ENCODE measurements at regions not wholly inside any gene's neighbourhood (a gene's known extent, or its start where the extent isn't known, plus 50 kb on each side); places are given as distances from the start of the nearest gene placed in this dataset.
"Not testable (repeated sequence)": the region's sequence is repeated elsewhere in the genome, so short reads cannot be mapped to it uniquely, and the experiment has no call there.

DNA sequence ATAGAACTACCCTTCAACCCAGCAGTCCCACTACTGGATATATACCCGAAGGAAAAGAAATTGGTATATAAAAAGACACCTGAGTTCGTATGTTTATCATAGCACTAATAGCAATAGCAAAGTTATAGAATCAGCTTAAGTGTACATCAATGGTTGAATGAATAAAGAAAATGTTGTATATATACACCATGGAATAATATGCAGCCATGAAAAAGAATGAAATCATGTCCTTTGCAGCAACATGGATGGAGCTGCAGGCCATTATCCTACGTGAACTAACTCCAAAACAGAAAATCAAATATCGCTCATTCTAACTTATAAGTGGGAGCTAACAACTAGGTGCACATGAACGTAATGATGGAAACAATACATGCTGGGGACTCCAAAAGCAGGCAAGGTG is 143.5 kb upstream of the GK2 start:
- in situ Hi-C loops (cut with MboI; ENCODE audit: low sequenced_read_pairs, unreplicated experiment), result no loop called here
- no peak for DNase-seq (ENCODE audit: low spot score)
- TF ChIP-seq, protein P1, sequence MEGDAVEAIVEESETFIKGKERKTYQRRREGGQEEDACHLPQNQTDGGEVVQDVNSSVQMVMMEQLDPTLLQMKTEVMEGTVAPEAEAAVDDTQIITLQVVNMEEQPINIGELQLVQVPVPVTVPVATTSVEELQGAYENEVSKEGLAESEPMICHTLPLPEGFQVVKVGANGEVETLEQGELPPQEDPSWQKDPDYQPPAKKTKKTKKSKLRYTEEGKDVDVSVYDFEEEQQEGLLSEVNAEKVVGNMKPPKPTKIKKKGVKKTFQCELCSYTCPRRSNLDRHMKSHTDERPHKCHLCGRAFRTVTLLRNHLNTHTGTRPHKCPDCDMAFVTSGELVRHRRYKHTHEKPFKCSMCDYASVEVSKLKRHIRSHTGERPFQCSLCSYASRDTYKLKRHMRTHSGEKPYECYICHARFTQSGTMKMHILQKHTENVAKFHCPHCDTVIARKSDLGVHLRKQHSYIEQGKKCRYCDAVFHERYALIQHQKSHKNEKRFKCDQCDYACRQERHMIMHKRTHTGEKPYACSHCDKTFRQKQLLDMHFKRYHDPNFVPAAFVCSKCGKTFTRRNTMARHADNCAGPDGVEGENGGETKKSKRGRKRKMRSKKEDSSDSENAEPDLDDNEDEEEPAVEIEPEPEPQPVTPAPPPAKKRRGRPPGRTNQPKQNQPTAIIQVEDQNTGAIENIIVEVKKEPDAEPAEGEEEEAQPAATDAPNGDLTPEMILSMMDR (IDR thresholded peaks at IDR 0.05; ENCODE audit: borderline replicate concordance, control extremely low read depth, extremely low read depth, insufficient read depth, missing control alignments), result no peak

DNA sequence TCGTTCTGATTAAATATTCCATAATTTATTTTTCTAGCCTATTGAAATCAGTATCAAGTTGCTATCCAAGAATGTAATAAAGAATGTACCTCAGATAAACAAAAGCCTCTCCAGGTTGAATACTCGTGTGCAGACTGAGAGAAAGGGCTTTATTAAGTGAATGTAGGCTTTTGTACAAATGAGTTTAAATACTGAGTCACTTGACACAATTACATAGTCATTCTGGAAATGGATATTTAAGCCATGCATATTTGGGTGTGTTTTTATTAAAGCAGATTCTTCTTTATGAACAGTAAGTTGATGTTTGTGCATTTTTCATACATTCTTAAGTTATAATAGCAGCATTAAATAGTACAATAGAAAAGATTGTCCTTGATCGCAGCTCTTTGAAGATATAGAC is 139.8 kb upstream of the GK2 start:
- TF ChIP-seq, protein P1 (IDR thresholded peaks at IDR 0.05; ENCODE audit: borderline replicate concordance, control extremely low read depth, extremely low read depth, insufficient read depth, missing control alignments), result no peak
- no peak for DNase-seq (ENCODE audit: low spot score)
- in situ Hi-C loops (cut with MboI; ENCODE audit: low sequenced_read_pairs, unreplicated experiment), result no loop called here

DNA sequence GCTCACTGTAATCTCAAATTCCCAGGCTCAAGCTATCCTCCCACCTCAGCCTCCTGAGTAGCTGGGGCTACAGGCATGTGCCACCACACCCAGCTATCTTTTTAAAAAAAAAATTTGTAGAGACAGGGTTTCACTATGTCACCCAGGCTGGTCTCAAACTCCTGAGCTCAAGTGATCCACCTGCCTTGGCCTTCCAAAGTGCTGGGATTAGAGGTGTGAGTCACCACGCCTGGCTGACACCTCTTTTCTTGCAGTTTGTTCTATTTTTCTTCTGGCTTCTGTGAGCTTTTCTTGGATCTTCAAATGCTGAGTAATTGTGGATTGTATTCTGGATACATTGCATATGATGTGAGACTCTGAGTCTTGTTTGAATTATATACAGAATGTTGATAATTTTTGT is 137.3 kb upstream of the GK2 start:
- DNase-seq (ENCODE audit: low spot score); in situ Hi-C loops (cut with MboI; ENCODE audit: low sequenced_read_pairs, unreplicated experiment): not testable (repeated sequence)

DNA sequence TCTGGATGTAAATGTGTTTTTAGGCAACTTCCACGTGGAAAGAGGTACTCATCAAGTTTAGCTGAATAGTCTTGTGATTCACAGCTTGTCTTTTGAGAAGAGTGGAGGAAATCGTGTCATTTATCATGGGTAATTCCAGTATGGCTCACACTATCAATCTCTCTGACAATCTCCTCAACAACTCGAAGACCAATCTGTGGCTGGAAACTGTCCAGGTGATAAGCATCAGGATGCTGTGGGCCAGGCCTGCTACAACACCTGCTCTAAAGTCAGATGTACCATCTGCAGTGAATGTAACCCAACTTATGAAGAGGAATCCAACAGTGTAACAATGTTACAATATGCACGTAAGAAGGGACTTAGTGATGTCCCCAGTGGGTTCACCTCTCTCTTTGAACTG is 132.1 kb upstream of the GK2 start:
- in situ Hi-C loops (cut with MboI; ENCODE audit: low sequenced_read_pairs, unreplicated experiment), result no loop called here
- TF ChIP-seq, protein P1 (IDR thresholded peaks at IDR 0.05; ENCODE audit: borderline replicate concordance, control extremely low read depth, extremely low read depth, insufficient read depth, missing control alignments), result no peak
- no peak for DNase-seq (ENCODE audit: low spot score)

DNA sequence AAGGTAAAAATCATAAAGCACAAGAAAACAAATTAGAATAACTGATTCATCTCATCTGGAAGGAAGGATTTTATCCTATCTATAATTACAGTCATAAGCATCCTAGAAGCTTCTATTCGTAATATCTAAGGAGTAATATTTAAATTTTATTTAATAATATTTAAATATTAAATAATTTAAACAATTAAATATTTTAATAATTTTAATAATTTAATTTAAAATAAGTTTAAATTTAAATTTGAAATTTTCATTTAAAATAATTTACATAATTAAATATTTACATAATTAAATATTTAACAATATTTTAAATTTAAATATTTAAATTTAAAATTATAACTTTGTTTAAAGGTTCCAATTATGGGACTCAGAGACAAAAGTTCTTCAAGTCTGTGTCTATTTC is 127.5 kb upstream of the GK2 start:
- TF ChIP-seq, protein P1 (IDR thresholded peaks at IDR 0.05; ENCODE audit: borderline replicate concordance, control extremely low read depth, extremely low read depth, insufficient read depth, missing control alignments), result no peak
- DNase-seq (ENCODE audit: low spot score), result no peak
- in situ Hi-C loops (cut with MboI; ENCODE audit: low sequenced_read_pairs, unreplicated experiment), result no loop called here

DNA sequence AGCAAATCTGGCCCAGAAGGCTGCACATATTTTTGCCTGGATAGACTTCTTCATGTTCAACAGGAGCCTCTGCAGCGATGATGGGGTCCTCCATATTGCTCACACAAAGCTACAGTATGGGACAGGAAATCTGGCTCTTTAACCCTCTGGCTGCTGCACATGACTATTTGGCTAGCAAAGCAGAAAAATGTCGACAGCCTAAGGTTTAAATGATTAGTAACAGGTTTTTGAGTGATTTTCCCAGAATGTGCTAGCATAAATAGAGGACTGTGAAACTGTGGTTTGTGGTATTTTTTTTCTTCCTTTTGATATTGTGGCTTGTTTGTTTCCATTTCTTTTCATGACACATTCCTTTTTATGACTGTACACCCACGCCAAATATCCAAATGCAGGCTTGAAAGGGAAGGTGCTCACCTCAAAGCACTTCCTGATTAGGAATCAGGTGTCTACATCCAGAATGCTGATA is 120.2 kb upstream of the GK2 start:
- in situ Hi-C loops (cut with MboI; ENCODE audit: low sequenced_read_pairs, unreplicated experiment), result no loop called here
- no peak for DNase-seq (ENCODE audit: low spot score)
- TF ChIP-seq, protein P1 (IDR thresholded peaks at IDR 0.05; ENCODE audit: borderline replicate concordance, control extremely low read depth, extremely low read depth, insufficient read depth, missing control alignments), result no peak

DNA sequence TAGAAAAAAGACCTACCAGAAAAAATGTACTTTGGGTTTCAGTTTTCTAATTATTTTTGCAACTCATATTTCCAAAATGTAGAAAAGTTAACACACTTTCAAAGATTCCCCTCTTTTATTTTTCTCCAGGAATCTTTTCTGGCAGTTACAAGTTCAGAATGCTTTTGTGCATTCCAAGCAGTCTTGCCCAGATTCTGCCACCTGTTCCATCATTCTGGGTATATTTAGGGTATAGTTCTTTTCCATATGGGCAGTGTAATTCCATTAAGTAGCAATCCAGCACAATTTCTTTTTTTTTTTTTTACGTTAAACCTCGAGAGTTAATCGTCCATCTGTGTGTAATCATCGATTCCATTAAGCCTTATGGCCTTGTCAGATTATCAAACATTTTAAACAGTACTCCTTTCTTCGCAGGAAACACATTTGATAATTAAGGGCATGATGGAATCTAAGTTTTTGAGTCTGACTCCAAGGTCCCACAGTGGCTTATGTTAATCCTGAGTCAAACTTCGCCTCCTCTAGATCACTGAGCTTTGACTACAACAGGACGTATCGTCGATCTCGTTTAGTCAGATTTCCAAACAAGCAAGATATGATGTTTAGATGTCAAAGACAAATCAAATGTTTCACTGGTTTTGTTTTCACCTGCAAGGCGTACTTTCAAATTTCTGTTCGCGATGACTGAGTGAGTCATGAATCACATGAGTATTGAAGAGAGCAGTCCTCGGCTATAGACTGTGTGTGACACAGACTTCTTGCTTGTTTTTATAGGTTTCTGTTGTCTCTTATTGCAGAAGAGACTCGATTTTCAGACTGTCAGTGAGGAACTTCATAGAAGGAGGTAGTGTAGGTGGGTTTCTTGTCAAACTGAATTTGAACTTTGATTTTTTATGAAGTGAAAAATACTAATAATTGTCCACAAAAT is 118.9 kb upstream of the GK2 start:
- DNase-seq (ENCODE audit: low spot score), result no peak
- TF ChIP-seq, protein P1 (IDR thresholded peaks at IDR 0.05; ENCODE audit: borderline replicate concordance, control extremely low read depth, extremely low read depth, insufficient read depth, missing control alignments), result no peak
- in situ Hi-C loops (cut with MboI; ENCODE audit: low sequenced_read_pairs, unreplicated experiment), result no loop called here
